HFF-Myc (cell line): ENCODE measurements at regions not wholly inside any gene's neighbourhood (a gene's known extent, or its start where the extent isn't known, plus 50 kb on each side); places are given as distances from the start of the nearest gene placed in this dataset.

ENCODE experiments used
- DNase-seq: peaks from one replicate; pipeline ENCODE4 v3.0.0-alpha.2; 2011; ENCODE audit warnings: low read depth; ENCODE audit errors: extremely low read depth
- H3K4me3 ChIP-seq: replicated peaks from 2 replicates; pipeline ENCODE4 v1.5.1; 2011; ENCODE audit warnings: low read depth, mild to moderate bottlenecking, control low read depth, low read length
- CTCF ChIP-seq: IDR thresholded peaks from 2 replicates; pipeline ENCODE4 v1.5.1; 2012; ENCODE audit warnings: mild to moderate bottlenecking, low read depth, low read length, control low read depth; ENCODE audit errors: missing control alignments

GRCh38 chr13:106417467-106418110, 117.9 kb downstream of the EFNB2 start:
- DNase-seq: no peak
- no peak for TF ChIP-seq CTCF
- H3K4me3 ChIP-seq: no peak overlapping the region

- TF ChIP-seq CTCF: no peak
- no peak overlapping the region for H3K4me3 ChIP-seq
- DNase-seq: no peak
Measured at GRCh38 chr13:106416645-106417044, 118.8 kb downstream of the EFNB2 start.

GRCh38 chr13:106415971-106416370, 119.5 kb downstream of the EFNB2 start:
- DNase-seq: no peak
- TF ChIP-seq CTCF: no peak
- H3K4me3 ChIP-seq: no peak overlapping the region

GRCh38 chr13:106415442-106415841, 120.0 kb downstream of the EFNB2 start:
- no peak overlapping the region for H3K4me3 ChIP-seq
- DNase-seq: no peak
- TF ChIP-seq CTCF: no peak

- TF ChIP-seq CTCF: no peak
- DNase-seq: no peak
- H3K4me3 ChIP-seq: no peak overlapping the region
Measured at GRCh38 chr13:106407338-106407737, 128.1 kb downstream of the EFNB2 start.

- no peak for DNase-seq
- TF ChIP-seq CTCF: no peak
- no peak overlapping the region for H3K4me3 ChIP-seq
Measured at GRCh38 chr13:106405731-106406130, 129.7 kb downstream of the EFNB2 start.

- no peak for DNase-seq
- TF ChIP-seq CTCF: no peak
- H3K4me3 ChIP-seq: no peak overlapping the region
Measured at GRCh38 chr13:106403280-106403679, 132.2 kb downstream of the EFNB2 start.
